ENCODE measurements at regions not wholly inside any gene's neighbourhood (a gene's known extent, or its start where the extent isn't known, plus 50 kb on each side); places are given as distances from the start of the nearest gene placed in this dataset.

GRCh38 chr6:14226051-14226660 is 108.6 kb downstream of the CD83 start:
- no peak overlapping the region for H3K4me3 Mint-ChIP-seq
- no peaks in the 10 kb centered on the region for H3K27me3 Mint-ChIP-seq (ENCODE audit: low read depth)
- H3K4me1 Mint-ChIP-seq: peaks cover 5% of the 10 kb centered on the region
- H3K9me3 Mint-ChIP-seq: no peaks in the 10 kb centered on the region
- no peak for TF ChIP-seq CTCF (conservative IDR thresholded peaks at IDR 0.05)
- no peaks in the 10 kb centered on the region for H3K36me3 Mint-ChIP-seq (ENCODE audit: low read depth)
- DNase-seq (ENCODE audit: low read depth, low spot score): no peak
- no peak overlapping the region for H3K27ac Mint-ChIP-seq (ENCODE audit: unreplicated experiment)

- no peak for DNase-seq (ENCODE audit: low read depth, low spot score)
- Mint-ChIP-seq H3K4me3 (no peak overlapping the region), H3K9me3 (no peaks in the 10 kb centered on the region), H3K36me3 (ENCODE audit: low read depth) (no peaks in the 10 kb centered on the region), H3K4me1 (peaks cover 5% of the 10 kb centered on the region), H3K27me3 (ENCODE audit: low read depth) (peaks cover 2% of the 10 kb centered on the region), H3K27ac (ENCODE audit: unreplicated experiment) (no peak overlapping the region)
- no peak for TF ChIP-seq CTCF (conservative IDR thresholded peaks at IDR 0.05)
Observed at GRCh38 chr6:14228571-14228970, 111.0 kb downstream of the CD83 start.

GRCh38 chr6:14231071-14231483 is 113.5 kb downstream of the CD83 start:
- H3K4me1 Mint-ChIP-seq: peaks cover 9% of the 10 kb centered on the region
- TF ChIP-seq CTCF (conservative IDR thresholded peaks at IDR 0.05): no peak
- no peaks in the 10 kb centered on the region for H3K9me3 Mint-ChIP-seq
- peaks cover 7% of the 10 kb centered on the region for H3K27me3 Mint-ChIP-seq (ENCODE audit: low read depth)
- no peak for DNase-seq (ENCODE audit: low read depth, low spot score)
- H3K4me3 Mint-ChIP-seq: no peak overlapping the region
- H3K36me3 Mint-ChIP-seq (ENCODE audit: low read depth): no peaks in the 10 kb centered on the region
- no peak overlapping the region for H3K27ac Mint-ChIP-seq (ENCODE audit: unreplicated experiment)

GRCh38 chr6:14231501-14232280 is 114.1 kb downstream of the CD83 start:
- Mint-ChIP-seq H3K4me1 (peaks cover 9% of the 10 kb centered on the region), H3K27ac (ENCODE audit: unreplicated experiment) (no peak overlapping the region), H3K27me3 (ENCODE audit: low read depth) (peaks cover 13% of the 10 kb centered on the region), H3K4me3 (no peak overlapping the region), H3K9me3 (no peaks in the 10 kb centered on the region), H3K36me3 (ENCODE audit: low read depth) (no peaks in the 10 kb centered on the region)
- no peak for DNase-seq (ENCODE audit: low read depth, low spot score)
- no peak for TF ChIP-seq CTCF (conservative IDR thresholded peaks at IDR 0.05)

- Mint-ChIP-seq H3K9me3 (no peaks in the 10 kb centered on the region), H3K27me3 (ENCODE audit: low read depth) (peaks cover 13% of the 10 kb centered on the region)
- no peak for TF ChIP-seq CTCF (conservative IDR thresholded peaks at IDR 0.05)
Observed at GRCh38 chr6:14232889-14233288, 115.3 kb downstream of the CD83 start.

More at GRCh38 chr6:14232889-14233288, 115.3 kb downstream of the CD83 start:
- Mint-ChIP-seq H3K4me3 (no peak overlapping the region), H3K27ac (ENCODE audit: unreplicated experiment) (no peak overlapping the region), H3K4me1 (peaks cover 9% of the 10 kb centered on the region), H3K36me3 (ENCODE audit: low read depth) (no peaks in the 10 kb centered on the region)
- no peak for DNase-seq (ENCODE audit: low read depth, low spot score)
